GM12801 (cell line): ENCODE measurements at regions not wholly inside any gene's neighbourhood (a gene's known extent, or its start where the extent isn't known, plus 50 kb on each side); places are given as distances from the start of the nearest gene placed in this dataset.

Experiments used
- TF ChIP-seq, protein P1 (sequence below): IDR thresholded peaks from one replicate; pipeline ENCODE4 v1.5.1; 2011; ENCODE audit warnings: control low read depth; ENCODE audit not compliant: insufficient read length; ENCODE audit errors: extremely low read depth

DNA sequence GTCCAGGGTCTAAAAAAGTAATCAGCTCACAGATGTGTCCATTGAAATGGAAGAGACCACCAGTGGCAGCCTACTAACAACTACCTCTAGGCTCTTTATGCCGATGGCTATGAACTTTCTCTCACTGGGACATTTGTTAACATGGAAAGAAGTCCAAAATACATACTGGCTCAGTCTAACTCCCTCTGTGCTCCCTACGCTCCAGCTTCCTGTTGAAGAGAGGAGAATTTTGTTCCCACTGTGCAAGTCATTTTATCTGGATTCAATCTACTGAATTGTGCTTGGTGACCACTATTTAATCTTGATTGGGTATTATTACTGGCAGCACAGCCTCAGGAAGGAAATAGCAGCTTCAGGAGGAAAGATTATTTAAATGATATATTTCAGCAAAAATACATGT is 128.8 kb upstream of the ARGLU1 start:
- TF ChIP-seq, protein P1, sequence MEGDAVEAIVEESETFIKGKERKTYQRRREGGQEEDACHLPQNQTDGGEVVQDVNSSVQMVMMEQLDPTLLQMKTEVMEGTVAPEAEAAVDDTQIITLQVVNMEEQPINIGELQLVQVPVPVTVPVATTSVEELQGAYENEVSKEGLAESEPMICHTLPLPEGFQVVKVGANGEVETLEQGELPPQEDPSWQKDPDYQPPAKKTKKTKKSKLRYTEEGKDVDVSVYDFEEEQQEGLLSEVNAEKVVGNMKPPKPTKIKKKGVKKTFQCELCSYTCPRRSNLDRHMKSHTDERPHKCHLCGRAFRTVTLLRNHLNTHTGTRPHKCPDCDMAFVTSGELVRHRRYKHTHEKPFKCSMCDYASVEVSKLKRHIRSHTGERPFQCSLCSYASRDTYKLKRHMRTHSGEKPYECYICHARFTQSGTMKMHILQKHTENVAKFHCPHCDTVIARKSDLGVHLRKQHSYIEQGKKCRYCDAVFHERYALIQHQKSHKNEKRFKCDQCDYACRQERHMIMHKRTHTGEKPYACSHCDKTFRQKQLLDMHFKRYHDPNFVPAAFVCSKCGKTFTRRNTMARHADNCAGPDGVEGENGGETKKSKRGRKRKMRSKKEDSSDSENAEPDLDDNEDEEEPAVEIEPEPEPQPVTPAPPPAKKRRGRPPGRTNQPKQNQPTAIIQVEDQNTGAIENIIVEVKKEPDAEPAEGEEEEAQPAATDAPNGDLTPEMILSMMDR = no peak

DNA sequence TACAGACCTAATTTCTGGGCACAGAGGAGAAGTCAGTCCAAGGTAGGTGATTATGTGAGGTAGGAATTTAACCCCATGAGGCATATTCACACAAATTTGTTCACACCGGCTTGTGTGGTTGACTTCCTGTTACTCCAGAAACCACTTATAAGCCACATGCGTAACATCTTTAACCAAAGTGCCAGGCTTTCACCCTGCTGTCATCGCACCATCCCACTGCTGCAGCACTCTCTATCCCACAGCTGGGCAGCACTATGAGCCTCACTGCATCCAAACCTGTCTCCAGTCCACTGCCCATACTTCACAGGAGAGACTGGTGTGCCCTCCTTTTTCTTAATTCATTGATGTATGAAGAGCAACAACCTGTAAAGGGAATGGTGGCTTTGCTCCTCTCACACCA is 128.2 kb upstream of the ARGLU1 start:
- TF ChIP-seq, protein P1 = no peak

GRCh38 chr13:106695139-106695538 is 127.2 kb upstream of the ARGLU1 start:
- TF ChIP-seq, protein P1 = no peak

DNA sequence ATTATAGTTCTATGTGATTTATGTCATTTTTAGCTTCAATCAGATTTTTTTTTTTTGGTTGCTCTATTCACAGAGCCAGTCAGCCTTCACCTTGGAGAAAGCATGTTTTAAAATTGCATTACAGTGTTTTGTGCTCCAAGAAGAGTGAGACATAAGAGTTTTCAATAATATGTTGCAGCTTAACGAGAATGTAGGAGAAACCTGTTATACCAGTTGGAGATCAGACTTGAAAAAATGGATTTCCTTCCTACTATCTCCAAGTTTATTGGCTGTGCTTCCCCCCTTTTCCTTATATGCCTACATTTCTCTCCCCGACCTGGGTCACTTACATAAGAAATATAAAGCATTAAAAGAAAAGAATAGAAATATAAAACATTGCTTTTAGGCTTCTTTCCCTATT is 123.9 kb upstream of the ARGLU1 start:
- TF ChIP-seq, protein P1 = no peak

DNA sequence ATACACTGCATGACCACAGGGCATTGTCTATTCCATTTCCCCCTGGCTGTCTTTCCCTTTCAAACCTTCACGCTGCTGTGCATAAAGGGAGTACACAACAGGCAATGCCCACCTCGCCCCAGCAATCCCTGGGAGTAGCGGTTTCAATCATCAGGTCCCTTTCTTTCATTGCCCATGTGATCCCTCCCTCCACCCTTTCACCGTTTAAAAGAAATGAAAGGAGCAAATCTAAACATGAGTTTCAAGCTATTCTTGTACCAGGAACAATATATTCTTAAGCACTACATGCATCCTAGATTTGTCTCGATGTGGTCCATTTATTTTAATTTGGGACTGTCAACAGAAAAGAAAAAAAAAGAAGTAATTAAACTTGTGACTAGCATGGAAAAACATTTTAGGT is 123.4 kb upstream of the ARGLU1 start:
- TF ChIP-seq, protein P1 = no peak

DNA sequence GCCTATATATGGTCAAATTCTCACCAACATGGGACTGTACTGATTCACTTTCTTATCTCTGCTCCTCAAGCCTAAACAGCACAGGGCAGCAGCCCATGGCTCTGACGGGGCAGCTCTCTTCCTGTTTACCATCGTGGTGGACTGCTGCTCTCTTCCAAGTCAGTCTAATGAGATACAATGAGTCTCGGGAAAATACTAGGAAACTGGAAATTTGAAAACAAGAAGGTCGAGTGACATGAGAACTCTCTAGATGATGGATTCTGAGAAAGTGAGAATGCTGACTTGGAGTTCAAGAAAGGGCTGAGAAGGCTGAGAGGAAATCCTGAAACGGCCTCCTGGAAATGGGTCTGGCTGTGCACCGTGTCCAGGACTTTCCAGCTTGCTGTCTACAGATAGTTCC is 122.8 kb upstream of the ARGLU1 start:
- TF ChIP-seq, protein P1 = no peak

DNA sequence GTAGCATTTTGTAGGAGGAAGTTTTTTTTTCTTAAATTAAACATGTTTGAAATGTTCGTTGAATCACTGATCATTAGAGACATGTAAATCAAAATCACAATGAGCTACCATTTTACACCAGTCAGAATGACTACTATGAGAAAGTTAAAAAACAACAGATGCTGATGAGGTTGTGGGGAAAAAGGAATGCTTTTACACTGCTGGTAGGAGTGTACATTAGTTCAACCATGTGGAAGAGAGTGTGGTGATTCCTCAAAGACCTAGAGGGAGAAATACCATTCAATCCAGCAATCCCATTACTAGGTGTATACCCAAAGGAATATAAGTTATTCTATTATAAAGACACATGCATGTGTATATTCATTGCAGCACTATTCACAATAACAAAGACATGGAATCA is 122.0 kb upstream of the ARGLU1 start:
- TF ChIP-seq, protein P1 = no peak

DNA sequence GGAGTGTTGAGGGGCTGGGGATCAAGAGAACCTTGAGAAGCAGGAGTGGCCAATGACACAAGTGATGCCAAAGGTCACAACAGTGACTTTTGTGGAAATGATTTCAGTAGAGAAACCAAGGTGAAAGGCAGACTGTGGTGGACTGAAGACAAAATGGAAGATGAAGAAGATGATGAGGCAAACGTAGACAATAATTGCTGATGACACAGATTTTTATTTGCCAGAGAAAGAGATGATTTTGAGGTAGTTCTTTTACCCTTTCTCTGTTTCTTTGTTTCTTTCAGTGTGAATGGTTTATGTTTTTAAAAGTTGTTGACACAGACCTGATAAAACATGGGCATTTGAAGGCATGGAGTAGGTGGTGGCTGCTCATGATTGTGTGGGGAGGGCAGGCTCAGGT is 121.0 kb upstream of the ARGLU1 start:
- TF ChIP-seq, protein P1 = no peak
